ENCODE measurements at regions not wholly inside any gene's neighbourhood (a gene's known extent, or its start where the extent isn't known, plus 50 kb on each side); places are given as distances from the start of the nearest gene placed in this dataset.
"Not testable (repeated sequence)": the region's sequence is repeated elsewhere in the genome, so short reads cannot be mapped to it uniquely, and the experiment has no call there.

DNA sequence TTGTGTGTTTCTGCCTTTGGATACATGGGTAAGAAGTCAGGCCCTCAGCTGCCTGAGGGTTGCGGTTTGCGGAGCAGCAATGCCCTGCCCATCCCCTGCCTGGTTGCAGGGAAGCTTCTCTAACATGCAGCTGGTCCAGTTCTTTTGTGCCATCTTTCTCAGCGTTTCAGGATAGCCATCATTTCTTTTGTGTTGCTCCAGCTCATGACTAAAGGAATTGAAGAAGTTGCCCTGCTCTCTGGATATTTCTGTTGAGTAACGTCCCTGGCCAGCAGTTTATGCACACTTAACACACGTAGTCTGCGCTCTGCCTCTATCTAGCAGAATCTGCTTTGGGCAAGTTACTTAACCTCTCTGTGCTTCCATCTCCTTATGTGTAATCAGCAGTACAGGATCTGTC lies 62.1 kb downstream of the DOP1B start:
- WGBS, 3 donors, result 85 to 87% (median 85%) methylated on average over 6 of the region's 6 CpGs
- no peak overlapping the region for H3K27ac ChIP-seq

DNA sequence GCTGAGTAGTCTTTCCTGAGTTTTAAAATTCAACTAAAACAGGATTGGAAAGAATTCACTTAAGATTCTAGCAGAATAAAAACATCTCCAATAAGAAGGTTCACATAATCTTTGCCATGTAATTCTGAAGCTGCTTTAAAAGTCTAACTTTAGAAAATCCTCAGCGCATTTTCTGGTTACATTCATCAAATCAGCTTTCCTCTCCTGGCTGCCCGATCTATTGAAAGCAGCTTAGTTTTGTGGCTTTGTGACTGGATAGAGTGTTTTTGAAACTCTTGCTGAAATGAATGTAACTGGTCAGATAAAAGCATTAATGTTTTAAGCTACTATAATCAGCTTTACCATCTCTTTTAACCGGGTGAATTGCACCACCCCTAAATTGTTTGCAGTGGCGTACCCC lies 66.8 kb downstream of the DOP1B start:
- H3K27me3 ChIP-seq, result no peaks in the 10 kb centered on the region
- DNase-seq, result no peak
- H3K4me3 ChIP-seq, result no peak overlapping the region
- no peaks in the 10 kb centered on the region for H3K4me1 ChIP-seq (ENCODE audit: insufficient read depth)
- TF ChIP-seq, protein P1, sequence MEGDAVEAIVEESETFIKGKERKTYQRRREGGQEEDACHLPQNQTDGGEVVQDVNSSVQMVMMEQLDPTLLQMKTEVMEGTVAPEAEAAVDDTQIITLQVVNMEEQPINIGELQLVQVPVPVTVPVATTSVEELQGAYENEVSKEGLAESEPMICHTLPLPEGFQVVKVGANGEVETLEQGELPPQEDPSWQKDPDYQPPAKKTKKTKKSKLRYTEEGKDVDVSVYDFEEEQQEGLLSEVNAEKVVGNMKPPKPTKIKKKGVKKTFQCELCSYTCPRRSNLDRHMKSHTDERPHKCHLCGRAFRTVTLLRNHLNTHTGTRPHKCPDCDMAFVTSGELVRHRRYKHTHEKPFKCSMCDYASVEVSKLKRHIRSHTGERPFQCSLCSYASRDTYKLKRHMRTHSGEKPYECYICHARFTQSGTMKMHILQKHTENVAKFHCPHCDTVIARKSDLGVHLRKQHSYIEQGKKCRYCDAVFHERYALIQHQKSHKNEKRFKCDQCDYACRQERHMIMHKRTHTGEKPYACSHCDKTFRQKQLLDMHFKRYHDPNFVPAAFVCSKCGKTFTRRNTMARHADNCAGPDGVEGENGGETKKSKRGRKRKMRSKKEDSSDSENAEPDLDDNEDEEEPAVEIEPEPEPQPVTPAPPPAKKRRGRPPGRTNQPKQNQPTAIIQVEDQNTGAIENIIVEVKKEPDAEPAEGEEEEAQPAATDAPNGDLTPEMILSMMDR (IDR thresholded peaks at IDR 0.05), result no peak
- TF ChIP-seq POLR2A (IDR thresholded peaks at IDR 0.05), result no peak
- TF ChIP-seq EP300 (IDR thresholded peaks at IDR 0.05), result no peak
- WGBS, 3 donors, result 81 to 83% (median 82%) methylated on average over 4 of the region's 4 CpGs
- intact Hi-C loops (cut with DNase I), result no loop called here
- H3K27ac ChIP-seq, result no peak overlapping the region
- H3K36me3 ChIP-seq, result no peaks in the 10 kb centered on the region
- no peaks in the 10 kb centered on the region for H3K9me3 ChIP-seq

More for the DNA sequence above, 62.1 kb downstream of the DOP1B start:
- intact Hi-C loops (cut with DNase I), result no loop called here
- H3K4me1 ChIP-seq (ENCODE audit: insufficient read depth), result no peaks in the 10 kb centered on the region
- H3K9me3 ChIP-seq, result no peaks in the 10 kb centered on the region
- H3K4me3 ChIP-seq, result no peak overlapping the region
- H3K36me3 ChIP-seq, result no peaks in the 10 kb centered on the region
- TF ChIP-seq, protein P1 (IDR thresholded peaks at IDR 0.05), result no peak
- no peak for TF ChIP-seq EP300 (IDR thresholded peaks at IDR 0.05)
- TF ChIP-seq POLR2A (IDR thresholded peaks at IDR 0.05), result no peak
- no peaks in the 10 kb centered on the region for H3K27me3 ChIP-seq
- DNase-seq, result no peak

- Histone ChIP-seq H3K27me3 (no peaks in the 10 kb centered on the region), H3K27ac (no peak overlapping the region), H3K9me3 (no peaks in the 10 kb centered on the region), H3K4me3 (no peak overlapping the region), H3K4me1 (ENCODE audit: insufficient read depth) (peaks cover 1% of the 10 kb centered on the region), H3K36me3 (no peaks in the 10 kb centered on the region)
- intact Hi-C loops (cut with DNase I), result no loop called here
- no peak for TF ChIP-seq EP300 (IDR thresholded peaks at IDR 0.05)
- whole genome bisulfite sequencing, 3 donors, result 75 to 86% (median 76%) methylated on average over 4 of the region's 4 CpGs
- DNase-seq, result no peak
Observed at GRCh38 chr21:36229181-36229580, 72.6 kb downstream of the DOP1B start.

DNA sequence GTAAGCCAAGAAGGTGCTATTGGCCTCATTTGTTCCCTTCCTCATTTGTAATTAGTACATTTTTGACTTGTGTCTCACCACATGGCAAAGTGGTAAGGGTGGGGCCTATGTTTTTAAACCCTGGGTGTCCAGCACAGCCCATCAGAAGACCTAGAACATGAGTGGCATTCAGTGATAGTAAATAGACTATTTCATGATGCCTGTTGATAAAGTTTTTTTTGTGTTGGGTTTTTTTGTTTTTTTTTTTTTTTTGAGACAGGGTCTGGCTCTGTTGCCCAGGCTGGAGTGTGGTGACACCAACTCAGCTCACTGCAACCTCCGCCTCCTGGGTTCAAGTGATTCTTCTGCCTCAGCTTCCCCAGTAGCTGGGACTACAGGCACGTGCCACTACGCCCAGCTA lies 74.8 kb downstream of the DOP1B start:
- H3K27ac ChIP-seq; H3K4me3 ChIP-seq; H3K9me3 ChIP-seq; intact Hi-C loops (cut with DNase I); H3K36me3 ChIP-seq; H3K27me3 ChIP-seq; H3K4me1 ChIP-seq (ENCODE audit: insufficient read depth); DNase-seq: not testable (repeated sequence)
- WGBS, 3 donors, result 94 to 98% (median 96%) methylated on average over 3 of the region's 3 CpGs

DNA sequence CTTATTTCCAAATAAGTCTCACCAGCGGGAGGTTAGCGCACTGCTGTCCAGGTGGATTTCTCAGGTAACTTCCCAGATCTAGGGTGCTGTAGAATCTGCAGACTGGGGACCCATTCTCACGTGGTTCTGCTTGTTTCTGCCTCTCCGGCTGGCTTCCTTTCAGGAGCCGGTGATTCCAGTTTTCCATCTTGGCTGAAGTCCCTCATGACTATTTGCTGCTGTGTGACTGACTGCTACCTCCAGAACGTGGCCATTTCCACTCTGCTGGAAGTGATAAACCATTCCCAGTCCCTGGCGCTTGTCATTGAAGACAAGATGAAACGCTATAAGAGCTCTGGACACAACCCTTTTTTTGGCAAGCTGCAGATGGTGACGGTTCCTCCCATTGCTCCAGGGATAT lies 76.0 kb downstream of the DOP1B start:
- H3K27ac ChIP-seq, result no peak overlapping the region
- no peak overlapping the region for H3K4me3 ChIP-seq
- TF ChIP-seq, protein P1 (IDR thresholded peaks at IDR 0.05), result no peak
- TF ChIP-seq POLR2A (IDR thresholded peaks at IDR 0.05) (no peak), EP300 (IDR thresholded peaks at IDR 0.05) (no peak)
- H3K27me3 ChIP-seq, result no peaks in the 10 kb centered on the region
- no peaks in the 10 kb centered on the region for H3K9me3 ChIP-seq
- H3K36me3 ChIP-seq, result no peaks in the 10 kb centered on the region
- WGBS, 3 donors, result 88% methylated on average over 9 of the region's 9 CpGs
- intact Hi-C loops (cut with DNase I), result no loop called here
- H3K4me1 ChIP-seq (ENCODE audit: insufficient read depth), result peaks cover 1% of the 10 kb centered on the region
- DNase-seq, result no peak
